GM18858 (cell line): ENCODE measurements at regions not wholly inside any gene's neighbourhood (a gene's known extent, or its start where the extent isn't known, plus 50 kb on each side); places are given as distances from the start of the nearest gene placed in this dataset.

Experiments
- ATAC-seq: cut with Tn5 transposase; IDR thresholded peaks from one replicate; pipeline ENCODE4 v1.9.1; 2021; ENCODE audit not compliant: unreplicated experiment

DNA sequence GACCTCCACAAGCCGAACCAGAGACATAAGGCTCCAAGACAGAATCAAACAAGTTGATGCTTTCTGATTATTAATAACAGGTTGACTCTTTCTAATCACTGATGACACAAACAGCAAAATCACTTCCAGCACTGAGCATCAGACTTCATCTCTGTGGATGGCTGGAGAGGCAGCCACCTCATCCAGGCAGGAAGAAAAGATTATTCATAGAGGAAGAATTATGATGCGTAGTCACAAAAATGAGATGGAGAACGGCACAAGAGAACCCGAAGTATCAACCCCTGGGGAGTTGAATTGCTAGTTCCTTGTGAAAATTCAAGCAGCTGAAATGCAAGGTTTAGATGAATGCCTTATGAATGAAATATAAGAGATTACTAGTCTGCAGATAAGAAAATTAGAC is 49.9 kb upstream of the LMCD1 start:
- no peak for ATAC-seq
